A549 (cell line): ENCODE measurements at regions not wholly inside any gene's neighbourhood (a gene's known extent, or its start where the extent isn't known, plus 50 kb on each side); places are given as distances from the start of the nearest gene placed in this dataset.

Experiments used
- CEBPB ChIP-seq, 2 experiments: fragments of >200 bp in 1 of 2; sonication (Bioruptor Twin) in 1 of 2; formaldehyde crosslinking in 1 of 2; IDR thresholded peaks; 2 replicates each; pipeline ENCODE4 v1.6.1; 2012 to 2016
- CTCF ChIP-seq: fragments of >200 bp; sonication (Bioruptor Twin); formaldehyde crosslinking; IDR thresholded peaks from 3 replicates; pipeline ENCODE4 v1.5.1; 2016
- RAD21 ChIP-seq, 2 experiments: fragments of >200 bp in 1 of 2; sonication (Bioruptor Twin) in 1 of 2; formaldehyde crosslinking in 1 of 2; IDR thresholded peaks in 1 of 2; conservative IDR thresholded peaks in 1 of 2; 2 replicates in 1 of 2; 3 replicates in 1 of 2; pipeline ENCODE4 v1.6.1; 2012 to 2018; ENCODE audit warnings: inconsistent platforms in 1 of 2
- TP53 ChIP-seq: fragments of 250-450 bp; sonication (Bioruptor Pico); IDR thresholded peaks from 2 replicates; pipeline ENCODE4 v1.5.0; 2021; ENCODE audit warnings: mild to moderate bottlenecking, moderate library complexity

DNA sequence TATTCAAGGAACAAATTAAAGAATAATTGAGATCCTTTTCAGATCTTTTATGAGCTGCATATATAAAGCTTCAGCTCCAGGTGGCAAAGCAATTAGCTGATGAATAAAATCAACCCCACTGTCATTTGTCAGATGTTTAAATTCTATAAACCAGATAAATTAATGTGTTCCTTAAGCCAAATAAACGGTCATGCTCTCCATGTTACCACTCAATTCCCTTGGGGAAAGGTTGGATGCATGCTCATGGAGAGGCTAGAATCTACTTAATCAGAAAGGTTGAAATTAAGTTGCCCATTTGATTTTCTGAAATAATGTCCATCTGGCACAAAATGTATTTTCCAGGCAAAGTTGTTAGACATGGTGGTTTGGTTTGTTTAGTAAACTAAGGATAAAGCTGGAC is 282.5 kb upstream of the SPRED2 start:
- TF ChIP-seq RAD21 (conservative IDR thresholded peaks at IDR 0.05 in 1 of 2, IDR thresholded peaks at IDR 0.05 in 1 of 2) (no peak), CTCF (no peak), CEBPB (IDR thresholded peaks at IDR 0.05) (no peak), TP53 (CRISPR knock-in tag) (no peak)
